OCI-M1 (cell line): ENCODE measurements at regions not wholly inside any gene's neighbourhood (a gene's known extent, or its start where the extent isn't known, plus 50 kb on each side); places are given as distances from the start of the nearest gene placed in this dataset.
"Not testable (repeated sequence)": the region's sequence is repeated elsewhere in the genome, so short reads cannot be mapped to it uniquely, and the experiment has no call there.

Experiments used
- DNase-seq: peaks from one replicate; lab custom pipeline; 2025; lab: John Stamatoyannopoulos, UW

DNA sequence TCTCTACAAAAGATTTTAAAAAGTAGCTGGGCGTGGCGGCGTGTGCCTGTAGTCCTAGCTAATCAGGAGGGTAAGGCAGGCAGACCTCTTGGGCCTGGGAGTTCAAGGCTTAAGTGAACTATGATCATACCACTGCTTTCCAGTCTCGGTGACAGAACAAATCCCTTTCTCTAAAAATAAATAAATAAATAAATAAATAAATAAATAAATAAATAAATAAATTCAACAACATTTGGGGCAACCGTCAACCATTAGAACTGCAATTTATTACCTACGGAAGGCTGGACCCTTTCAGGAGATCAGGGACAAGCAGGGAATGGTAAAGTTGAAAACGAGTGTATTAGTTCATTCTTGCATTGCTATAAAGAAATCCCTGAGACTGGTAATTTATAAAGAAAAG lies 136.2 kb upstream of the USP9X start:
- no peak for DNase-seq

DNA sequence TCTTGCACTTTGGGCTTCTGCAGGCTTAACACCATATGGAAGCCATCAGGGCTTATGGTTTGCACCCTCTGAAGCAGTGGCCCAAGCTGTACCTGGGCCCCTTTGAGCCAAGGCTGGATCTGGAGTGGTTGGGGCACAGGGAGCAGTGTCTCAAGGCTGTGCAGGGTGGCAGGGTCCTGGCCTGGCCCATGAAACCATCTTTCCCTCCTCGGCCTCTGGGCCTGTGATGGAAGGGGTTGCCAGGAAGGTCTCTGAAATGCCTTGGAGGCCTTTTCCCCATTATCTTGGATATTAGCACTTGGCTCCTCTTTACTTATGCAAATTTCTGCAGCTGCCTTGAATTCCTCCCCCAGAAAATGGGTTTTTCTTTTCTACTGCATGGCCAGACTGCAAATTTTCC lies 134.7 kb upstream of the USP9X start:
- no peak for DNase-seq

DNA sequence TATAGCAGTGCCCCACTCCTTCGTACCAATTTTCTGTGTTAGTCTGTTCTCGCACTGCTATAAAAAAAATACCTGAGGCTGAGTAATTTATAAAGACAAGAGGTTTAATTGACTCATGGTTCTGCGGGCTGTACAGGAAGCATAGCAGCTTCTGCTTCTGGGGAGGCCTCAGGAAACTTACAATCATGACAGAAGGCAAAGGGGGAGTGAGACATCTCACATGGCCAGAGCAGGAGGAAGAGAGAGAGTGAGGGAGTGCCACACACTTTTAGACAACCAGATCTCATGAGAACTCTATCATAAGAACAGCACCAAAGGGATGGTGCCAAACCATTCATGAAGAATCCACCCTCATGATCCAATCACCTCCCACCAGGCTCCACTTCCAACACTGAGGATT lies 133.8 kb upstream of the USP9X start:
- DNase-seq = not testable (repeated sequence)

DNA sequence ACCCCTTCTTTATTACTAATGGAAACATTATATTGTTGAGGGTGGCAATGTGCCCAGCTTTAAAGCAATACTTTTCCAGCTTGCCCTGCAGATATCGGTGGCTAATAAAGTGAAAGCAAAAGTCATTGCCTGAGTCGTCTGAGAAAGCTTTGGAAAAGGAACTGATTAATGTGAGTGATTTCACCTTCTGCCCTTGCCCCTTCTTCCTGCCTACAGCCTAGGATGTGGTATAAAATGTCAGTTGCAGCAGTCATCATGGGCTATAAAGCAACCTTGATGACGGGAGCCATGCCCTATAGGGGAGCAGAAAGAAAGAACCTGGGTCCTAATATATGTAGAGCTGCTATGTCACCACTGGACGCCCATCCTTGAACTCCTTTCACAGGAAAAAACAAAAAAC lies 132.4 kb upstream of the USP9X start:
- peak; percentile 64 for DNase-seq

DNA sequence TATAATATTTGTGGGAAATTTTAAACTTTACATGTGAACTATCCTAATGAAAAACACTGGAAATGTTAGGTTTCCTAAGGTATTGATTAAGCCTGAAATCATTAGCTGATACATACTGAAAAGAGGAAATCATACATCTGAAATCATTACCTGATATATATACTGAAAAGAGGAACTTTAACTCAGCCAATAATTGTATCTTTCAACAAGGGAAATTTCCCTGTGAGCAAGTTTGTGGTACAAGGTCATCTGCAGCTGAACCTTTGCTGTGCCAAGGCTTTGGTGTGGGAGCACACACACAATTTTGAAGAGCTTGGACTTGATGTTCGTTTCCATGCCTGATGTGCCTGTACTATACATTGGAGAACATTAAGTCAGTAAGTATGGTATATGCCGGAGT lies 131.9 kb upstream of the USP9X start:
- peak; percentile 38 for DNase-seq

DNA sequence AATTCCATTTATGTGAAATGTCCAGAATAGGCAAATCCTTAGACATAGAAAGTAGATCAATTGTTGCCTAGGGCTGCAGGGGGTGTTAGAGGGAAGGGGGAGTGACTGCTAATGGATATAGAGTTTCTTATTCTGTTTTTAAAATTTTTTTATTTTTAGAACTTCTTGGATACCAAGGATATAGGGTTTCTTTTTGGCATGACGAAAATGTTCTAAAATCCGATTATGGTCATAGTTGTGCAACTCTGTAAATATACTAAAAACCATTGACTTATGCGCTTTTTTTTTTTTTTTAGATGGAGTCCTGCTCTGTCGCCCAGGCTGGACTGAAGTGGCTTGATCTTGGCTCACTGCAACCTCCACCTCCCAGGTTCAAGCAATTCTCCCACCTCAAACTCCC lies 125.2 kb upstream of the USP9X start:
- DNase-seq = no peak

DNA sequence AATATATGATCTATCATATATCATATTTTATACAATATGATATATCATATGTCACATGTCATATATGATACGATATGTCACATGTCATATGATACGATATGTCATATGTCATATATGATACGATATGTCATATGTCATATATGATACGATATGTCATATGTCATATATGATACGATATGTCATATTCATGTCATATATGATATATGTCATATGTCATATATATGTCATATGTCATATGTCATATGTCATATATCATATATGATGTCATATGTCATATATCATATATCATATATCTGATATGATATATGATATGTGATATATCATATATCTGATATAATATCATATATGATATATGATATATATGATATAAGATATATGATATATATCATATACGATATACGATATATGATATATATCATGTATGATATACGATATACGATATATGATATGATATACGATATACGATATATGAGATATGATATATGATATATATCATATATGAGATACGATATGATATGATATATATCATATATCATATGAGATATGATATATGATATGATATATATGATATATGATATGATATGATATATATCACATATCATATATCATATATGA lies 122.3 kb upstream of the USP9X start:
- no peak for DNase-seq

DNA sequence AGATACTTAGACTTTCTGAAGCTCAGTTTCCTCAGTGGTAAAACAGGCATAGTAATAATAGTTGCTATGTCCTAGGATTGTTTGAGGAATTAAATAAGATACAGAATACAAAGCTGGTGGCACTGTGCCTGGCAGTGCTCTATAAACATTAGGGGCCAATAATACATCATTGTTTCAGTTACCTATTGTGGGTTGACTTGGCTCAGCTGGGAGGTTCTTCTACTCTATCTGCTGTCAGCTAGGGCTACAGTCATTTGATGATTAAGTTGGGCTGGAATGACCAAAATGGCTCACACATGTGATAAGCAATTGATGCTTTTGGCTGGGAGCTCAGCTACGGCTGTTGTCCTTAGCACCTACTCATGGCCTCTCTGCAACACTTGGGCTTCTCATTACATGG lies 121.2 kb upstream of the USP9X start:
- no peak for DNase-seq

DNA sequence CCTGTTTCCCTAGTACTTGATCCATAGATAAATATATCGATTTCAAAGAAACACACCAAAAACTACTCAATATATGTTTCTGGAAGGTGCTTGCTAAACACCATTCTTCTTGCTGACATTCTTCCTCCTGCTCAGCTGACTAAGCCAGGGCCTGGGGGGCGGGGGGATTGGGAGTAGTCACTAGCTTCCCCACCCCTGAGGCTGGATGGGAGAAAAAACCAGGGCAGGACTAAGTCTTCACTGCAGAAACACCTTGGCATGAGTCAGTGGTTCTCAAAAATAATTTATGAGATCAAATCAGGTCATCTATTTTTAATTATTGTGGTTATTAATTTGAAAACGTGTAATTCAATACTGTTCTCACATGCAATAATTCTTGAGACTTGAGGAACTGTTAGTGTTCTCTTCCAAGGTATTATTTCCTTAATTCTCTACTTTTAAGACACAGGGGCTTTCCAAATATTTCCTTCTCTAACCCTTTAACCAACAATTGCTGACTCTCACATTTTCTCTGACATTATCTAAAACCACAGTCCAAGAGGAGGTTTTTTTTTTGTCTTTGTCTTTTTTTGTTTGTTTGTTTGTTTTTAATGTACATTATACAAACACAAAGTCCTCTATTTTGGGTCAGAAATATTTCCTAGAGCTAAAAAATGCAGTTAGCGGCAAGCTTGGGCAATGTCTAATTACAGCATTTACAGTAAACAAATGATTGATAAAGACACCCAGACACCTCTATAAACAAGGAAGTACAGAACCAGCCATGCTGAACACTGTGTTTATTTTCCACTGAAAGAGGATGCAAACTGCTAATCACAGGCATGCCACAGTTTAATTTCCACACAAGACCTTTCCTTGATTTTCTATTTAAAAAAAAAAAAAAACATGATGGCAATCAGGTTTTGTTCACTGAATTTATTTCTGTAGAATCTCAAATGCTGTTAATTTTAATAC lies 120.3 kb upstream of the USP9X start:
- no peak for DNase-seq

DNA sequence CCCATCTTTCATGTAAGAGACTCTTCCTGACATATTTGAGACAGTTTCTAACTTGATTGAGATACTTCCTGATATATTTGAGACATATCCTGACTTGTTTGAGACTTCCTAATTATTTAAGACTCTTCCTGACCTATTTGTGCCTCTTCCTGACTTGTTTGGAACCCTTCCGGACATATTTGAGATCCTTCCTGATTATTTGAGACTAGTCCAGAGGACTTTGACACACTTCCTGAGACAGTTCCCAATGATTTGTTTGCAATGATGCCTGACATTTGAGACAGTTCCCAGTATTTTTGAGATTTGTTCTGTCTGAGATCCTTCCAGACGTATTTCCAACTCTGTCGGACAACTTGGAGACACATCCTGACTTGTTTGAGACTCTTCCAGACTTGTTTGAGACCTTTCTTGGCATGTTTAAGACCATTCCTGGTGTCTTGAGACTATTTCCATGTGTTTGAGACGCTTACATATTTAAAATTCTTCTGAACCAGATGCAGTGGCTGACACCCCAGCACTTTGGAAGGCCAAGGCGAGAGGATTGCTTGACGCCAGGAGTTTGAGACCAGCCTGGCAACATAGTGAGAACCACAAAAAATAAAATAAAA lies 118.9 kb upstream of the USP9X start:
- no peak for DNase-seq

DNA sequence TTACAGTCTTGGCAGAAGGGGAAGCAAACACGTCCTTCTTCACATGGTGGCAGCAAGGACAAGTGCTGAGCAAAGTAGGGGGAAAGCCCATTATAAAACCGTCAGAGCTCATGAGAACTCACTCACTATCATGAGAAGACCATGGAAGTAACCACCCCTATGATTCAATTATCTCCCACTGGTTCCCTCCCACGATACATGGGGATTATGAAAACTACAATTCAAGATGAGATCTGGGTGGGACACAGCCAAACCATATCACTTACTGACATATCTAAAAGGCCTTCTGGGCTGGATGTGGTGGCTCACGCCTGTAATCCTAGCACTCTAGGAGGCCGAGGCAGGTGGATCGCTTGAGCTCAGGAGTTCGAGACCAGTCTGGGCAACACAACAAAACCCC lies 117.1 kb upstream of the USP9X start:
- DNase-seq = peak; percentile 52

DNA sequence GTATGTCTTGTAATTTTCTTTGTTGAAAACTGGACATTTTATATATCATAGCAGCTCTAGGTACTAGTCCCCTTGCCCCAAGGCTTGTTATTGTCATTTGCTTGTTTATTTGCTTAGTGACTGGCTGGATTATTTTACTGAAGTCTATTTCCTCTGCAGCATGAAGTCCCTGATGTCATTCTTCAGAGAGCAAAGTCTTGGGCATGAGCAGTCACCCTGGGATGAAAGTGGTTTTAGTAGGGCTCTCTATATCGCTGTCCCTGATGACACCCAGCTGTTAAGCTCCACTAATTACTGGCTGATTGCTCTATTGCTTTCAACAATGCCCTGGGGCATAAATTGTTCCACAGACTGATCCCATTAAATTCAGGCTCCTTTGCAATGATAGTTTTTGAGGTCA lies 113.5 kb upstream of the USP9X start:
- DNase-seq = no peak

DNA sequence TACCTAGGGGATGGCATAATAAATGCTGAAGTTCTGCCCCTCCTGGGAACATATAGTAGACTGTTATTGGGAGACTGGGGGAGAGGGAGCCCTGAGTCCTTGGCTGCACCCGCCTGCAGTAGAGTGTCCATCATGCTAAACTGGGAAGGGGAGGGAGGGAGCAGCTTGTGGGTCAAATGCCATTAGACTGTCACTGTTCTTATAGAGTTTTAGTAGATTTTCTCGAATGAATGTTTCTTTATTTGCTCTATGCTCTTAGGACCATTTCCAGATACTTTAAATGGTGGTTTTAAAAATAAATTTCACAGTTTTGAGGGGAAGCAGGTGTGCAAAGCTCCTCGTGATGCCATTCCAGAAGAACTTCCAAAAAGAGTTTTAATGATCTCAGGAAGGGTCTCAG lies 111.6 kb upstream of the USP9X start:
- DNase-seq = no peak

DNA sequence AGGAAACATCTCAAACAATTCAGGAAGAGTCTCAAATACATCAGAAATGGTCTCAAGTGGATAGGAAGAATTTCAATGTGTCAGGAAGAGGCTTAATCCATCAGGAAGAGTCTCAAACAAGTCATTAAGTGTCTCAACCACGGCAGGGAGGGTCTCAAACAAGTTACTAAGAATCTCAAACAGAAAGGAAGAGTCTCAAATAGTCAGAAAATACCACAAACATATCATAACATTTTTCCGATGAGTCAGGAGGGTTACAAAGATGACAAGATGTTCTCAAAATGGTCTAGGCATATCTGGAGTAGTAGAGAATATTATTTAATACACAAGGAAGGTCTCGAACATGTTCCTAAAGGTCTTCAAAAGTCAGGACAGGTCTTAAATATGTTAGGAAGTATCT lies 109.3 kb upstream of the USP9X start:
- no peak for DNase-seq

DNA sequence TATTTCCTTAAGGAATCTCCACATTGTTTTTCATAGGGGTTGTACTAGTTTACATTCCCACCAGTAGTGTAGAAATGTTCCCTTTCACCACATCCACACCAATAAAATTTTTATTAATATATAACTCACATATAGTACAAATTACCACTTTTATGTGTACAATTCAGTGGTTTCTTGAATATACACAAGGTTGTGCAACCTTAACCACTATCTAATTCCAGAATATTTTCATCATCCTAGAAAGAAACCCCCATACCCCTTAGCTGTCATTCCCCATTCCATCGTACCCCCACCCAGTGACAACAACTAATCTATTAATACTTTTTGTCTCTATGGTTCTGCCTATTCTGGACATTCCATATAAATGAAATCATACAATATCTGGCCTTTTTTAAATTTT lies 108.3 kb upstream of the USP9X start:
- DNase-seq = no peak

DNA sequence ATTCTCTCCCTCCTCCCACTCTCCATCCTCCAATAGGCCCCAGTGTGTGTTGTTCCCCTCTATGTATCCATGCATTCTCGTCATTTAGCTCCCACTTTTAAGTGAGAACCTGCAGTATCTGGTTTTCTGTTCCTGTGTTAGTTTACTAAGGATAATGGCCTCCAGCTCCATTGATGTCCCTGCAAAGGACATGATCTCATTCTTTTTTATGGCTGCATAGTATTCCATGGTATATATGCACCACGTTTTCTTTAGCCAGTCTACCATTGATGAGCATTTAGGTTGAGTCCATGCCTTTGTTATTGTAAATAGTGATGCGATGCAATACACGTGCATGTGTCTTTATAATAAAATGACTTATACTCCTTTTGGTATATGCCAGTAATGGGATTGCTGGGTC lies 100.3 kb upstream of the USP9X start:
- no peak for DNase-seq

DNA sequence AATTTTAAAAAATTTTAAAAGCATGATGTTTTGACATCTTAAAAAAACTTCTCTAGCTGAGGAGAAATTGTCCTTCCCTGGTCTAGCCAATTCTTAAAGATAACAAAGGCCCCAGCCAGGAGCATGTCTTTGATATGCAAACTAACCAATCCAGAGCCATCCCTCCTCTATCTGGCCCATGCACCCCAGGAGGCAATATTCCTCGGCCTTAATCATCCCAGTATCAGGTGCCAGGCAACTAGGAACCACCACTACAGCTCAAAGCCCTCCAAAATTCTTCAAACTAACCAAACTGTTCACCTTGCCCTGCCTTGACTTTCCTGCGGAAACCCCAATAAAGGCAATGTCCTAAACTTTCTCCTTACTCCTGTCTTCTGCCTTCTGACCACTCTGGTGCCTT lies 97.8 kb upstream of the USP9X start:
- no peak for DNase-seq

DNA sequence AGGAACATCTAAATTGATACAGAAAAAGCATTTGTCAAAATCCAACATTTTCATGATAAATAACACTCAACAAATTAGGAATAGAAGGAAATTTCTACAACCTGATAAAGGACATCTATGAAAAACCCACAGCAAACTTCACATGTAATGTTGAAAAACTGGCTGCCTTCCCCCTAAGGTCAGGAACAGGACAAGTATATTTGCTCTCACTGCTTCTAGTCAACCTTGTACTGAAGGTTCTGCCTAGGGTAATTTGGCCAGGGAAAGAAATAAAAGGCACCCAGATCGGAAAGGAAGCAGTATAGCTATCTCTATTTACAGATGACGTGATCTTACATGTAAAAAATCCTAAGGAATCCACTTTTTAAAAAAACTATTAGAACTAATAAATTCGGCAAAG lies 97.1 kb upstream of the USP9X start:
- DNase-seq = no peak

DNA sequence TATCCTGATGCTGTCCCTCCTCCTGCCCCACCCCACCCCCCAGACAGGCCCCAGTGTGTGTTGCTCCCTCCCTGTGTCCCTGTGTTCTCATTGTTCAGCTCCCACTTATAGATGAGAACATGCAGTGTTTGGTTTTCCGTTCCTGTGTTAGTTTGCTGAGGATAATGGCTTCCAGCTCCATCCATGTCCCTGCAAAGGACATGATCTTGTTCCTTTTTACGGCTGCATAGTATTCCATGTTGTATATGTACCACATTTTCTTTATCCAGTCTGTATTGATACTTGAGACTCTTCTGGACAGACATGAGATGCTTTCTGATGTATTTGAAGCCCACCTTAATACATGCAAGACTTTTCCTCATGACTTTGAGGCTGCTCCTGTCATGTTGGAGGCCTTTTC lies 91.8 kb upstream of the USP9X start:
- DNase-seq = not testable (repeated sequence)

DNA sequence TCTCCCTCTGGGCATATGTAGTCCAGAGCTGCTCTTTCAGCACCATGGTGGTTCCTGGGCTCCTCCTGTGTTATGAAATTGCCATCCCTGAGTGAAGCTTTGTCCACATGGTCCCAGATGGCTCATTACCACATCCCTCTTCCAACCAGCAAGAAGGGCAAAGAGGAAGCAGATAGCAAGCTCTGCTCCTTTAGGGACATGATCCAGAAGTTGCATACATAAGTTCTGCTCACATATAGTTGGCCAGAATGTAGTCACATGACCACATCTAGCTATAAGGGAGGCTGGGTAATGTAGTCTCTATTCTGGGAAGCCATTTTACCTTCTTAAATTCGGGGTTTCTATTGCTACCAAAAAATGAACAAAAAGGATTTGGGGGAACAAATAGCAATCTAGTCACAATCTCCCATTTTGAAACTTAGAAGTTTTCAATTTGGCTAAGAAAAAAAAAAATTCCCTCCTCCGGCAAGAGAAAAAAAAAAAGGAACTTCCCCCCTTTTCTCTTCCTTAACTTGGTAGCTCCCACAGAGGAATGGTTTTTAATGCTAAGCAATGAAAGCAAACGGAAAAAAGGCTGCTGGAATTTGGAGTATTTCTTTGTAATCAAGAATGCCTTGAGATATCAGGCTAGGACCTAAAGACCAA lies 88.2 kb upstream of the USP9X start:
- DNase-seq = peak; percentile 86

DNA sequence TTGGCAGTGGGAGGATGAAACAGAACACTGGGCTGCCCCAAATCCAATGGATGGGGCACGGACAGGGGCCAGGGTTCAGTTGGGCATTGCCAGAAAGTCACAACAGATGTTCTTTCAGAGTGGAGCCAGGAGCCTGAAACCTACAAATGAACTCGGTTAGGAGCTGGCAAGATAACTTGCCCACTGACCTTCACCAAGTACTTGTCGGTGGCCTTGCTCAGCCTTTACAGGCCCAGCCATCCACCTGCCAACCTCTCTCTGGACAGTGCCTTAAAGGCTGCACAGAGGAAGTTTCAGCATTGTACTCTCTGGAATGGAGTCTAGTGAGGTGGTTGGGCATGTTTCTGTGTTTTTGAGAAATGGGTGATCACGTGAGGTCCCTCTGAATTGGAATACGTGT lies 87.1 kb upstream of the USP9X start:
- DNase-seq = no peak

DNA sequence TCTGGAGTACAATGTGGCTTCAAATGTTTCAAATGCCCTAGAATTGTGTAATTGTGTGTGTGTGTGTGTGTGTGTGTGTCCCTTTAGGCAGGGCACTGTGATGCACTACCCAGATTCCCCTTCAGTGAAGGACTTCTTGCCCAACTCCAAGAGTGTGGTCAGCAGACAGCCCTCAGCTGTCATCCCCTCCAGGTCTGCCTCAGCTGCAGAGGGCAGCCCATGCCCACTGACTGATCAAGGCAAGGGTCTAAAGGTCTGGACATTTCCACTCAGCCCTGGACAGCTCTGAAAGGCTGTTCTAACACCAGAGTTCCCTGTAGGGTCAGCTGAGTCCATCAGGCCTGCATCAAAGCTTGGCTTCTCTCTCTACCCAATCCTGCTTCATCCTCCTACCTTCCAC lies 83.9 kb upstream of the USP9X start:
- DNase-seq = no peak

DNA sequence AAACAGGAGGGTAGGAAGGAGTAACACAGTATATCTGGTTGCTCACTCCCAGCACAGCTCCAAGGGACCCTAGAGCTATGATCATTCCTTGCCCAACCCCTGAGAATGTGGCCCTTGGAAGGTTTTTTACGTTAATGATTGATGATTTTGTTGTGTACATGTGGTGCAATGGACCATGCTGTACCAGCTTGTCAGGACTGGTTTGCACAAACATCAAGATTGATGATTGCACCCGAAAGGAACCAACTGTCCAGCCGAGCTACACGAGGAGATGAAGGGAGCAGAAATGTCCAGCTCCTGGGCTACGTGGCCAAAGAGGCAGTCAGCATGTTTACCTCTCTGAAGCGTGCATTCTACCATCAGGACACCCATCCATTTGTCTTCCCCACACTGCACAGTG lies 83.2 kb upstream of the USP9X start:
- DNase-seq = no peak
